ENCODE measurements at regions not wholly inside any gene's neighbourhood (a gene's known extent, or its start where the extent isn't known, plus 50 kb on each side); places are given as distances from the start of the nearest gene placed in this dataset.

- in situ Hi-C loops (cut with MboI; ENCODE audit: low pct_unique_long_range_greater_than_20kb in 2 of 9, low sequenced_read_pairs in 9 of 9, unreplicated experiment in 9 of 9), result no loop called here
- H3K4me3 ChIP-seq, result no peak overlapping the region
- WGBS, 10 experiments, result 100% methylated on average over 1 of the region's 1 CpG; no CpG with 5 or more reads in 9 of the 10 experiments
These were observed 283.0 kb downstream of the SMOC2 start for GRCh38 chr6:168724033-168724432.

GRCh38 chr6:168722397-168722796 is 281.4 kb downstream of the SMOC2 start:
- H3K4me1 ChIP-seq (replicated peaks in 1 of 2), result peaks cover 15 to 19% of the 10 kb centered on the region in 2 donors
- no peak for ATAC-seq (replicated peaks in 6 of 8)
- 0 to 100% (median 63%) methylated on average over 1 to 4 of the region's 4 CpGs; no CpG with 5 or more reads in 3 of the 10 experiments for WGBS, 10 experiments
- no peak overlapping the region for H3K27ac ChIP-seq
- H3K4me3 ChIP-seq, result no peak overlapping the region
- in situ Hi-C loops (cut with MboI; ENCODE audit: low pct_unique_long_range_greater_than_20kb in 2 of 9, low sequenced_read_pairs in 9 of 9, unreplicated experiment in 9 of 9), result no loop called here

More at GRCh38 chr6:168724033-168724432, 283.0 kb downstream of the SMOC2 start:
- Histone ChIP-seq H3K27ac (peak overlapping the region in 1 of 2 donors; percentile 12), H3K4me1 (replicated peaks in 1 of 2) (peaks cover 15 to 19% of the 10 kb centered on the region in 2 donors)
- ATAC-seq (replicated peaks in 6 of 8), result no peak

- 35 to 92% (median 82%) methylated on average over 3 to 5 of the region's 6 CpGs; no CpG with 5 or more reads in 4 of the 10 experiments for WGBS, 10 experiments
These were observed 280.6 kb downstream of the SMOC2 start for GRCh38 chr6:168721571-168721970.

GRCh38 chr6:168719901-168720300 is 278.9 kb downstream of the SMOC2 start:
- WGBS, 10 experiments, result 31 to 93% (median 79%) methylated on average over 3 to 5 of the region's 5 CpGs; no CpG with 5 or more reads in 6 of the 10 experiments
- in situ Hi-C loops (cut with MboI; ENCODE audit: low pct_unique_long_range_greater_than_20kb in 2 of 9, low sequenced_read_pairs in 9 of 9, unreplicated experiment in 9 of 9), result no loop called here
- no peak for ATAC-seq (replicated peaks in 6 of 8)
- Histone ChIP-seq H3K4me1 (replicated peaks in 1 of 2) (peaks cover 3 to 6% of the 10 kb centered on the region in 2 donors), H3K4me3 (no peak overlapping the region), H3K27ac (no peak overlapping the region)

More at GRCh38 chr6:168721571-168721970, 280.6 kb downstream of the SMOC2 start:
- in situ Hi-C loops (cut with MboI; ENCODE audit: low pct_unique_long_range_greater_than_20kb in 2 of 9, low sequenced_read_pairs in 9 of 9, unreplicated experiment in 9 of 9), result no loop called here
- Histone ChIP-seq H3K4me1 (replicated peaks in 1 of 2) (peaks cover 15 to 18% of the 10 kb centered on the region in 2 donors), H3K27ac (no peak overlapping the region), H3K4me3 (no peak overlapping the region)
- no peak for ATAC-seq (replicated peaks in 6 of 8)

GRCh38 chr6:168718821-168719475 is 278.0 kb downstream of the SMOC2 start:
- H3K4me3 ChIP-seq, result no peak overlapping the region
- no peak for ATAC-seq (replicated peaks in 6 of 8)
- H3K27ac ChIP-seq, result no peak overlapping the region
- in situ Hi-C loops (cut with MboI; ENCODE audit: low pct_unique_long_range_greater_than_20kb in 2 of 9, low sequenced_read_pairs in 9 of 9, unreplicated experiment in 9 of 9), result no loop called here
- H3K4me1 ChIP-seq (replicated peaks in 1 of 2), result no peaks in the 10 kb centered on the region
- 0 to 100% (median 60%) methylated on average over 1 to 8 of the region's 14 CpGs; no CpG with 5 or more reads in 3 of the 10 experiments for WGBS, 10 experiments

Data from motor neuron (in vitro differentiated cells).